PC-3 (cell line): ENCODE measurements at regions not wholly inside any gene's neighbourhood (a gene's known extent, or its start where the extent isn't known, plus 50 kb on each side); places are given as distances from the start of the nearest gene placed in this dataset.

ENCODE experiments used
- ATAC-seq: fragments of 200-7000 bp; cut with Tn5 transposase; 2 replicates; pipeline ENCODE4 v1.9.1; 2020; ENCODE audit warnings: mild to moderate bottlenecking, moderate library complexity
- BruUV-seq: library from RNA; stranded (reverse); fragments of 400-500 nt; replicated peaks from 2 replicates; lab custom pipeline; 2021; lab: Mats Ljungman, UMichigan
- CTCF ChIA-PET: fragments of 300-600 bp; sonication (Branson Sonifier 250); formaldehyde crosslinking; loops from one replicate; lab custom pipeline; 2022; ENCODE audit warnings: antibody characterized with exemption; lab: Charles Lee
- POLR2A ChIA-PET: fragments of 300-600 bp; sonication (Branson Sonifier 250); formaldehyde crosslinking; loops from one replicate; lab custom pipeline; 2022; ENCODE audit warnings: antibody characterized with exemption; ENCODE audit not compliant: unreplicated experiment; lab: Charles Lee
- DNase-seq: peaks from one replicate; pipeline ENCODE4 v3.0.0-alpha.2; 2015
- H2AFZ ChIP-seq: fragments of 300-600 bp; sonication (generic); 2 replicates; pipeline ENCODE4 v1.6.0; 2016; ENCODE audit warnings: antibody characterized with exemption, low read length
- H3F3A ChIP-seq: fragments of 300-600 bp; sonication (generic); one replicate; pipeline ENCODE4 v1.6.0; 2017; ENCODE audit warnings: antibody characterized with exemption, low read length, control low read depth, mild to moderate bottlenecking; ENCODE audit not compliant: unreplicated experiment
- H3K27ac ChIP-seq: fragments of 300-600 bp; sonication (generic); 2 replicates; pipeline ENCODE4 v1.5.1; 2016; ENCODE audit warnings: mild to moderate bottlenecking, low read length
- H3K27me3 ChIP-seq: fragments of 300-600 bp; sonication (generic); 2 replicates; pipeline ENCODE4 v1.6.1; 2016; ENCODE audit warnings: low read length, mixed read lengths
- H3K36me3 ChIP-seq: fragments of 300-600 bp; sonication (generic); 2 replicates; pipeline ENCODE4 v1.6.1; 2016; ENCODE audit warnings: low read depth, mixed run types, low read length, mixed read lengths
- H3K4me1 ChIP-seq: fragments of 300-600 bp; sonication (generic); 2 replicates; pipeline ENCODE4 v1.5.1; 2016; ENCODE audit warnings: low read length; ENCODE audit not compliant: insufficient read depth
- H3K4me2 ChIP-seq: fragments of 300-600 bp; sonication (generic); 2 replicates; pipeline ENCODE4 v1.6.0; 2016; ENCODE audit warnings: low read length
- H3K4me3 ChIP-seq: fragments of 300-600 bp; sonication (generic); 2 replicates; pipeline ENCODE4 v1.5.1; 2016; ENCODE audit warnings: mild to moderate bottlenecking, low read length, mixed read lengths
- H3K79me2 ChIP-seq: fragments of 300-600 bp; sonication (generic); 2 replicates; pipeline ENCODE4 v1.6.1; 2017; ENCODE audit warnings: low read length, mixed read lengths
- H3K9ac ChIP-seq: fragments of 300-600 bp; sonication (generic); 2 replicates; pipeline ENCODE4 v1.6.0; 2016; ENCODE audit warnings: mild to moderate bottlenecking, low read length
- H3K9me2 ChIP-seq: fragments of 300-600 bp; sonication (generic); replicated peaks from 2 replicates; pipeline ENCODE4 v1.6.1; 2016; ENCODE audit warnings: mixed run types, low read length, mixed read lengths
- H3K9me3 ChIP-seq: fragments of 300-600 bp; sonication (generic); 2 replicates; pipeline ENCODE4 v1.6.1; 2016; ENCODE audit warnings: low read length, mixed read lengths
- H4K20me1 ChIP-seq: fragments of 300-600 bp; sonication (generic); 2 replicates; pipeline ENCODE4 v1.6.1; 2016; ENCODE audit warnings: low read length, mixed read lengths
- CTCF ChIP-seq: fragments of 300-600 bp; sonication (generic); conservative IDR thresholded peaks from 2 replicates; pipeline ENCODE4 v1.5.1; 2017; ENCODE audit warnings: antibody characterized with exemption, low read depth, mild to moderate bottlenecking, low read length
- EZH2 ChIP-seq: fragments of 300-600 bp; sonication (generic); IDR thresholded peaks from one replicate; pipeline ENCODE4 v1.6.1; 2017; ENCODE audit warnings: antibody characterized with exemption, mild to moderate bottlenecking, low read length; ENCODE audit not compliant: unreplicated experiment
- EZH2phosphoT487 ChIP-seq: fragments of 300-600 bp; sonication (generic); IDR thresholded peaks from 2 replicates; pipeline ENCODE4 v1.6.1; 2018; ENCODE audit warnings: mild to moderate bottlenecking, antibody characterized with exemption, low read length, borderline replicate concordance
- intact Hi-C: fragments of 100-400 bp; cut with micrococcal nuclease; formaldehyde crosslinking; loops from 2 replicates; pipeline ENCODE4 v1.9.0; 2023

- no peaks in the 10 kb centered on the region for H4K20me1 ChIP-seq
- no peak for TF ChIP-seq EZH2phosphoT487
- no peak for TF ChIP-seq EZH2
- no peak for TF ChIP-seq CTCF
- H2AFZ ChIP-seq: no peak overlapping the region
- H3K27me3 ChIP-seq: peaks cover 68% of the 10 kb centered on the region; the same call in 1 of the 2 replicates
- no peaks in the 10 kb centered on the region for H3K79me2 ChIP-seq
- ChIA-PET CTCF (no interaction called here), POLR2A (interaction anchor here (0.6 kb wide), 1 partner anchor 501 kb away, joined by 3 read pairs; no protein-coding TSS in a partner anchor)
- H3K9ac ChIP-seq: no peak overlapping the region
- H3K9me2 ChIP-seq: no peaks in the 10 kb centered on the region
- H3K4me3 ChIP-seq: no peak overlapping the region
- intact Hi-C loops: no loop called here
- DNase-seq (no peak), ATAC-seq (no peak)
- H3K4me1 ChIP-seq: no peaks in the 10 kb centered on the region
- no peaks in the 10 kb centered on the region for H3K36me3 ChIP-seq
- BruUV-seq: no TSS peak
- H3F3A ChIP-seq: no peaks in the 10 kb centered on the region
- H3K27ac ChIP-seq: no peak overlapping the region
- H3K9me3 ChIP-seq: no peaks in the 10 kb centered on the region
- H3K4me2 ChIP-seq: no peak overlapping the region
Measured at GRCh38 chr4:147039976-147040575, 94.4 kb upstream of the TTC29 start.

- Histone ChIP-seq H3K4me3 (no peak overlapping the region), H3K79me2 (no peaks in the 10 kb centered on the region), H4K20me1 (no peaks in the 10 kb centered on the region), H3K4me2 (no peak overlapping the region), H3F3A (no peaks in the 10 kb centered on the region), H3K9me2 (no peaks in the 10 kb centered on the region), H3K9me3 (no peaks in the 10 kb centered on the region), H3K9ac (no peak overlapping the region), H3K27ac (no peak overlapping the region), H3K36me3 (no peaks in the 10 kb centered on the region), H3K27me3 (peaks cover 61% of the 10 kb centered on the region; the same call in 1 of the 2 replicates), H3K4me1 (no peaks in the 10 kb centered on the region), H2AFZ (no peak overlapping the region)
- BruUV-seq: no TSS peak
- intact Hi-C loops: no loop called here
- CTCF ChIA-PET: no interaction called here
- TF ChIP-seq EZH2phosphoT487 (no peak), CTCF (no peak), EZH2 (no peak)
- POLR2A ChIA-PET: no interaction called here
- DNase-seq: no peak
- no peak for ATAC-seq
Measured at GRCh38 chr4:147040874-147041273, 95.2 kb upstream of the TTC29 start.

GRCh38 chr4:147041376-147041775 lies 95.7 kb upstream of the TTC29 start:
- ChIA-PET POLR2A (no interaction called here), CTCF (no interaction called here)
- Histone ChIP-seq H3K27me3 (peaks cover 58% of the 10 kb centered on the region; the same call in 1 of the 2 replicates), H3K36me3 (no peaks in the 10 kb centered on the region), H3K4me1 (no peaks in the 10 kb centered on the region), H3K27ac (no peak overlapping the region), H3F3A (no peaks in the 10 kb centered on the region), H3K79me2 (no peaks in the 10 kb centered on the region), H2AFZ (no peak overlapping the region), H3K9me3 (no peaks in the 10 kb centered on the region), H4K20me1 (no peaks in the 10 kb centered on the region), H3K9ac (no peak overlapping the region), H3K4me3 (no peak overlapping the region), H3K9me2 (no peaks in the 10 kb centered on the region), H3K4me2 (no peak overlapping the region)
- no TSS peak for BruUV-seq
- TF ChIP-seq CTCF (no peak), EZH2phosphoT487 (no peak), EZH2 (no peak)
- no peak for DNase-seq
- no peak for ATAC-seq
- intact Hi-C loops: no loop called here
